ENCODE measurements at regions not wholly inside any gene's neighbourhood (a gene's known extent, or its start where the extent isn't known, plus 50 kb on each side); places are given as distances from the start of the nearest gene placed in this dataset.

DNA sequence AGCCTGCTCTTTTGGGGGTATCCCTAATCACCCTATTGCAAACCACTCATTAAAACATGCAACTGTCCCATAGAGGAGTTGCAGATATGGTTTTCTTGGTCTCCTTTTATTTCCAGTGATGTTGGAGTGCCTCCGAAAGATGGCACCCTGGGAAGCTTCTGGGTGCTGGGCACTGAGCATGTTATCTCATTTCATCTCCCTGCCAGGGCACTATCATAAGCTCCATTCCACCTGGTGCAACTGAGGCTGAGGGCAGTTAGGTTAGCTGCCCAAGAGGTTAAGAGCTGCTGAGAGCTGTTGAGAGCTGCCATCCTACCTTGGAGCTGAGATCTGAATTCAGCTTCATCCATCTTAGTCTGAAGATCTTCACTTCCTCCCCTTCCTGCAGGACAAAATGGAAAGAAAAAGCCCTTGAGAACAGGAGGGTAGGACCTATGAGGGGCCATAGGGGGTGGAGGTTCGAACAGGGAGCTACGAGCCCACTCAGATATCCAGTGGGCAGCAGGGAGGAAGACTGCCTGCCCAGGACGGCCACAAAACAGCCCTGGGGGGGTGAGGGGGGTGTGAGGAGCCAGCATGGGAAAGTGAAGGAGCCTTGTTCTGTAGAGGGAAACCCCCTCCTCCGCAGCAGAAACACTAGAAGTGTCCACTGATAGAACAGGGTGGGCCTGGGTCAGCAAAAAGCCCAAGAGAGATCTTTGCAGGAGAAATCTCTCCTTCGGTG, 202.5 kb downstream of the ZFP36L2 start:
- Mint-ChIP-seq H3K27me3 (ENCODE audit: low read depth) (no peaks in the 10 kb centered on the region), H3K4me1 (ENCODE audit: low read depth) (peaks cover 4% of the 10 kb centered on the region), H3K4me3 (no peak overlapping the region), H3K9me3 (peaks cover 8% of the 10 kb centered on the region), H3K36me3 (ENCODE audit: low read depth) (peaks cover 3% of the 10 kb centered on the region), H3K27ac (no peak overlapping the region)

DNA sequence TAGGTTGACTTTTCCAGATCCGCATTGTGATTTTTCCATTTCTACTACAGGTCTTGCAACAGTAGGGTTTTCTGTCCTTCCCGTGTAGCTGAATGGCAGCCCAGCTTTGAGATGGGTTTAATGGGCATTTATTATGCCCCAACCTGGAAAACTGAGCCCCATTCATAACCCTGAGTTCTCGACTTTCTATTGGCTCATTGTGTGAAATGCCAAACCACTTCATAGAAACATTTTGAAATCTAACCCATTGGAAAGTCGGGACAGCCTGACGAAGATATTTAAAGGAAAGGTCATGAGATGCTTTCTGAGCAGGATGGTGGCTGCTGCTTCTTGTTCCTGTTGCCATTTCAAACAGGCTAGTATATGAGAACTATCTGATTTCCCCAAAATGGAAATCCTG, 203.5 kb downstream of the ZFP36L2 start:
- Mint-ChIP-seq H3K4me3 (no peak overlapping the region), H3K27me3 (ENCODE audit: low read depth) (no peaks in the 10 kb centered on the region), H3K36me3 (ENCODE audit: low read depth) (peaks cover 3% of the 10 kb centered on the region), H3K9me3 (peaks cover 8% of the 10 kb centered on the region), H3K27ac (no peak overlapping the region), H3K4me1 (ENCODE audit: low read depth) (peaks cover 4% of the 10 kb centered on the region)

DNA sequence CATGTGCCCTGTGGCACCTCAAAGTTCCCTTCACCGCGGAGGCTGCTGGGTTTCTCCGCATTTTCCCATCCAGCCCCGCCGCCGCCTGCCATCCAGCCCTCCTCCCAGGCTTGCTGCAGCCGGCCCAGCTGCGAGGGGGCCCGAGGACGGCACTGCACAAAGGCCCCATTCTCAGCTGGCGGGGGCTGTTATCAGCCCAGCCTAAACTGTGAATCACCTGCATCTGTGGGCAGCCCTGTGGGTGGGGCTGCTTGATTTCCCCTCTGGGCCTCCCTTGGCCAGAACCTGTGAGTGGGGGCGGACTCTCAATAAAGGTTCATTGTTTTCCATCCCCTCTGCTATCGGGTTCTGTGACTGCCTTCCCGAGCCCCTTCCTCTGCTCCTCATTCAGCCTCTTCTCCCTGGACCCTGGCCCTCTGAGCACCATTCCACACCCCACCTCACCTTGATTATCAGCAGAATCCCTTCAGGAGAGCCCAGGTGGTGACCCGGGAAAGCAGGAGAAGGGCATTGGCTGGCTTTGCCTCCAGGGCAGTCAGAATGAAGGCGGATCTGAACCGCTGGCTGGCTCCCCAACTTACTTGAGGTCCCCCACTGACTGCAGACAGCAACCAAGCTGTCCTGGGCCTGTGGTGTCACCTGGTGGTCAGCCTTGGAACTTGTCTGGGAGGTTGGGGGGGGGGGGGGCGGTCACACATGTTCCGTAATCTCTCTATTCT, 204.5 kb downstream of the ZFP36L2 start:
- H3K27me3 Mint-ChIP-seq (ENCODE audit: low read depth): no peaks in the 10 kb centered on the region
- no peak overlapping the region for H3K4me3 Mint-ChIP-seq
- H3K27ac Mint-ChIP-seq: no peak overlapping the region
- H3K4me1 Mint-ChIP-seq (ENCODE audit: low read depth): peaks cover 4% of the 10 kb centered on the region
- peaks cover 3% of the 10 kb centered on the region for H3K36me3 Mint-ChIP-seq (ENCODE audit: low read depth)
- peaks cover 8% of the 10 kb centered on the region for H3K9me3 Mint-ChIP-seq

DNA sequence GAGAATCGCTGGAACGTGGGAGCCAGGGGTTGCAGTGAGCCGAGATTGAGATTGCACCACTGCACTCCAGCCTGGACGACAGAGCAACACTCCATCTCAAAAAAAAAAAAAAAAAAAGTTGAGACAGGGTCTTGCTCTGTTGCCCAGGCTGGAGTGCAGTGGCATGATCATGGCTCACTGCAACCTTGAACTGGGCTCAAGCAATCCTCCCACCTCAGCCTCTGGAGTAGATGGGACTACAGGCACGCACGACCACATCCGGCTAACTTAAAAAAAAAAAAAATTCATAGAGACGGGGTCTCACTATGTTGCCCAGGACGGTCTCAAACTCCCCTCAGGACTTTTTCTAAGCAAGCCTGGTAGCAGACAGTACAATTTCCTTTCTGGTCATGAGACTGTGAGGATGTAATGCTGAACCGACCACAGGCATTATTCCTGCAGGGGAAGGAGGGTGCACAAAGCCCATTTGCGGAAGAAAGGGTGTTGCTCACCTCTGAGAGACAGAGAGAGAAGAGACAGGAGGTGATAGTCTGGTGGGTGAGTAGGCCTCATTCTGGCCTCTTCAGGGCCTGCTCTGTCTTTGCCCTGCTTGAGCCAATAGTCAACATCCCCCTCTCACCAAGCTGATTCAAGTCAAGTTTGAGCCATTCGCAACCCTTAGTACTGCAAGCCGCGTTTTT, 205.3 kb downstream of the ZFP36L2 start:
- Mint-ChIP-seq H3K27me3 (ENCODE audit: low read depth) (no peaks in the 10 kb centered on the region), H3K4me3 (no peak overlapping the region), H3K27ac (no peak overlapping the region), H3K9me3 (peaks cover 8% of the 10 kb centered on the region), H3K4me1 (ENCODE audit: low read depth) (peaks cover 4% of the 10 kb centered on the region), H3K36me3 (ENCODE audit: low read depth) (peaks cover 3% of the 10 kb centered on the region)

DNA sequence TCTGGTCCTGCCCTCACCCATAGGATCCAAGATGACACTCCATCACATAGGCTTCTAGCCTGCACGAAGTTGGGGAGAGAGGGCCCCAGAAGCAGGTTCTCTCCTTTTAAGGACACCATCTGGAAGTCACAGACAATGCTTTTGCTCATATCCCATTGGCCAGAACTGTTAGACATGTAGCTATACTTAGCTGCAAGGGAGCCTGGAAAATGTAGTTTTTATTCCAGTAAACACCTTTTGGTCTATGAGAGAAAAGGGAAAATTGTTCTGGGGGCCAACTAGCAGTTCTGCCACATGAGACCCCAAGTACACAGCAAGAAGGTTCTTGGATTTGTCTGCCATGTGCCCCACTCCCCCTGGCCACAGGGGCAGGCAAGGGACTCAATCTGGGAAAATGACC, 206.1 kb downstream of the ZFP36L2 start:
- H3K27me3 Mint-ChIP-seq (ENCODE audit: low read depth): peaks cover 2% of the 10 kb centered on the region
- peaks cover 8% of the 10 kb centered on the region for H3K9me3 Mint-ChIP-seq
- peaks cover 3% of the 10 kb centered on the region for H3K36me3 Mint-ChIP-seq (ENCODE audit: low read depth)
- H3K4me3 Mint-ChIP-seq: no peak overlapping the region
- H3K4me1 Mint-ChIP-seq (ENCODE audit: low read depth): peaks cover 4% of the 10 kb centered on the region
- no peak overlapping the region for H3K27ac Mint-ChIP-seq

DNA sequence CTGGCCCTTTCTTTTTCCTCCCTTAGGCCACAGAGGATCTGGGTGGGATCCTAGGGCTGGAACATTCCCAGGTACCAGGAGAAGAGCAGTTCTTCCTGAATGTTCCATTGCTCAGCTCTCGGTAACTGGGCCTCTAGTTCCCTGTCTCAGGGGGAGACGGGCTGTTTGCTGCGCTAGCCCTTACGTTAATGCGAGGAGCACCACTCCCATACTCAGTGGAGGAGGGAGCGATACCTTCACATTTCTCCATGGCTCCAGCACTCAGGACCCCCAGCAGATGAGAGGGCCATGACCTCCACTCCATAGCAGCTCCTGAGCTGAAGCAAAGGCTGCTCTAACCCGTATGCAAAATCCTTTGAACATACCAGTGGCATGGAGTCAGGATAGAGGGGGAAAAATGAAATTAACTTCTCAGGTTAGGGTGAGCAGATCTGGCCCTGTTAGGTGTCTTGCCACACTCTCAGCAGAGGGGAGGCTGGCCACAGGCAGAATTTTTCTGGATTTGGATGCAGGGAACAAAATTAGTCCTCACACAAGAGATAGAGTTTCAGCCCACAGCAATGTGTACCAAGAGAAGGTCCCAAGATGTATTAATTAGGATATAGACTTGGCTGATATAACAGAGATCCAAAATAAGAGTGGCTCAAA, 206.7 kb downstream of the ZFP36L2 start:
- peaks cover 3% of the 10 kb centered on the region for H3K36me3 Mint-ChIP-seq (ENCODE audit: low read depth)
- H3K27me3 Mint-ChIP-seq (ENCODE audit: low read depth): peaks cover 8% of the 10 kb centered on the region
- no peak overlapping the region for H3K4me3 Mint-ChIP-seq
- H3K9me3 Mint-ChIP-seq: peaks cover 8% of the 10 kb centered on the region
- H3K27ac Mint-ChIP-seq: no peak overlapping the region
- peaks cover 1% of the 10 kb centered on the region for H3K4me1 Mint-ChIP-seq (ENCODE audit: low read depth)

DNA sequence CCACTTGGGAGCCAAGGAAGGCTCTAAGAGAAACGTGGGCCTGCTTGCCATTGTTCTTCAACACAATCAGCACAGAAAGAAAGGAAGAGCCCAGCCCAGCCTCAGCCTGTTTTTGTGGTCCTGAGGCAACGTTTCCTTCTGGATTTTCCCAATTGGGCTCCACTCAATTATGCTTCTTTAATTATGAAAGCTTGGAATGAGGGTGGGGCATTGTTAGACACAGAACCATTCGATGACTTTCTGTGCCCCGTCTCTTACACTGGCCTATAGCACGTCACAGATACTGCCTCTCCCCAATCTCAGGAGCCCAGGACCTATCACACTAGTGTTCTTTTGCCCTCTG, 207.4 kb downstream of the ZFP36L2 start:
- Mint-ChIP-seq H3K27me3 (ENCODE audit: low read depth) (peaks cover 15% of the 10 kb centered on the region), H3K4me3 (no peak overlapping the region), H3K36me3 (ENCODE audit: low read depth) (peaks cover 3% of the 10 kb centered on the region), H3K27ac (no peak overlapping the region), H3K4me1 (ENCODE audit: low read depth) (no peaks in the 10 kb centered on the region), H3K9me3 (peaks cover 8% of the 10 kb centered on the region)

DNA sequence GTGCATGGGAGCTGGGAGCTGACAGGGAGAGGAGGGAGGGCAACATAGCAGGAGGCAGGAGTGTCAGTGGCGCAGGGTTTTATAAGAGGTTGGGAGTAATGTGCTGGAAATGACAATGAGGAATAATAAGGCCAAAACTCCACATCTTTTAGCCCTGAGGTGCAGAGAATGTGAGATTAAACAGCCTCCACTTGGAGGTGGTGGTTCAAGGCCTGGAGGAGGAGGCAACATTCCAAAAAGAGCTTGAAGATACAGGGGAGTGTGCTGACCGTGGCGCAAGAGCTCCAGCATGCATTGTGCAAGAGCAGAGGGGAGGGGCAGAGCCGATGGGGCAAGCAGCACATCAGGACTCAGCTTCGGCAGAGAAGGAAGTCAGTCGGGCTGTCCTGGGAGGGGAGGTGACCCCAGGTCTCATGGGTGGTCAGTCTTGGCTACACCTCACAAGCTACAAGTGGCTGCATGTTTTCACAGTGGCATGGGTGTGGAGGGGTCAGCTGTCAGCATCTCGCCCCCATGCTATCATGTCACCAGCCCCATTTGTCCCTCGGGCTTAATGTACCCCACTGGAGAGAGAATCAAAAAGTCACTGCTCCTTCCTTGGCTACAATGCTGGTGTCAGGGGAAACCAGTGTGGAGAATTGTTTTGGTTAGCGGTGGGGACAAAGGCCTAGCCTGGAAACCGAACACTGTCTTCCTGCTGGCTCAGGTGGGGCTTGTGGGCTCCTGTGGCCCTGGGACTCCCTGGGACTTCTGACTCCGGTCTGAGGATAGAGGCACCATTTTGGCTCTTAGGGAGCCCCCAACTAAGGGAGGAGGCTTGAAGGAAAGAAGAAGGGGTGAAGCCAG, 208.0 kb downstream of the ZFP36L2 start:
- peaks cover 15% of the 10 kb centered on the region for H3K27me3 Mint-ChIP-seq (ENCODE audit: low read depth)
- H3K27ac Mint-ChIP-seq: no peak overlapping the region
- no peaks in the 10 kb centered on the region for H3K4me1 Mint-ChIP-seq (ENCODE audit: low read depth)
- H3K9me3 Mint-ChIP-seq: peaks cover 8% of the 10 kb centered on the region
- H3K4me3 Mint-ChIP-seq: no peak overlapping the region
- peaks cover 3% of the 10 kb centered on the region for H3K36me3 Mint-ChIP-seq (ENCODE audit: low read depth)

DNA sequence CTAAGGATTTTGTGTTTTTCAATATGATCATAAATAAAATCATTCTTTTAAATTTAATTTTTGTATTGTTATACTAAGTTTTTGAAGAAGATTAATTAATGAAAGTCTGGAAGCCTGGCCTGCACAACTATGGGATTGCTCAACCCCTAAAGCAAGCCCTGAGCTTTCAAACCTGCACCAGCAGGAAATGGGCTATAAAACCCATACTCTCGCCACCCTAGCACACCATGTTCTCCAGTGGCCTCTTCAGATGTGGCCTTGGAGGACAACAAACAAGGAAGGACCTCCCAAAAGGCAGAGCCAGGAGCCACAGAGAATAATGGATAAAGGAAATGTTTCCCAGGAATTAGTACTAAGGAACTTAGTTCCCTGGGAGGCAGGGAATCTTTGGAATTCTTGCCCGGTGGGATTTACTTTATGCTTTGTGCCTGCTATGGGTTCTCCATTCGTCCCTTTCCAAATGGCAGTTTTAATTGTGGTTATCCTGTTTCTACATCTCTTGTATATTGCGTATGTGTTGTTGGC, 212.5 kb downstream of the ZFP36L2 start:
- Mint-ChIP-seq H3K27ac (no peak overlapping the region), H3K4me1 (ENCODE audit: low read depth) (peaks cover 8% of the 10 kb centered on the region), H3K27me3 (ENCODE audit: low read depth) (peaks cover 15% of the 10 kb centered on the region), H3K36me3 (ENCODE audit: low read depth) (no peaks in the 10 kb centered on the region), H3K9me3 (no peaks in the 10 kb centered on the region), H3K4me3 (no peak overlapping the region)

DNA sequence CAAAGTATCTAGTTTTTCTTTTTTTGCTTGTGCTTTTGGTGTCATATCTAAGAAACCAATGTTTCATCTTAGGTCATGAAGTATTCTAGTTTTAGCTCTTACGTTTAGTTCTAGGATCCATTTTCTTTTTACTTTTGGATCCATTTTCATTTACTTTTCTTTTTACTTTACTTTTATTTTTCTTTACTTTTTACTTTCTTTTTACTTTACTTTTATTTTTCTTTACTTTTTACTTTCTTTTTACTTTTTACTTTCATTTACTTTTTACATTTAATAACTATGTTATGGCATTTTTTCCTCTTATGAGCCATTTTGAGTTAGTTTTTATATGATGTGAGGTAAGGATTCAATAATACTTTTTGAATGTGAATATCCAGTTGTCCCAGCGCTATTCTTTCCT, 213.4 kb downstream of the ZFP36L2 start:
- peaks cover 8% of the 10 kb centered on the region for H3K4me1 Mint-ChIP-seq (ENCODE audit: low read depth)

DNA sequence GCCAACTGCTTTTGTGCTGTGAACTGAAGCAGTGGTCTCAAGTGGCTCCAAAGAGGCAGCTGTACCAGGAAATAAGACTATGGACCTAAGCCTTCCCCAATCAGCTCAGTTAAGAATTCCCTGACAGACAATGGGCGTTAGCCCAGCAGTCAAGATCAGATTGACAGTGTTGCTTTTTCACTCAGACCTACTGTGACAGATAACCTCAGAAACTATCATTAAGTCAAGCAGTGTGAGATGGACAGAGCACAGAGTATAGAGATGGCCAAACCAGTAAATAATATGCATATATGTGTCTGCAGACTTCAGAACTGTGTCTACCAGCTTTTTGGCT, 215.3 kb downstream of the ZFP36L2 start:
- Mint-ChIP-seq H3K4me1 (ENCODE audit: low read depth) (peaks cover 8% of the 10 kb centered on the region), H3K9me3 (no peaks in the 10 kb centered on the region), H3K4me3 (no peak overlapping the region), H3K27ac (no peak overlapping the region), H3K36me3 (ENCODE audit: low read depth) (no peaks in the 10 kb centered on the region), H3K27me3 (ENCODE audit: low read depth) (peaks cover 15% of the 10 kb centered on the region)

More for the DNA sequence above, 213.4 kb downstream of the ZFP36L2 start:
- Mint-ChIP-seq H3K27ac (no peak overlapping the region), H3K9me3 (no peaks in the 10 kb centered on the region), H3K36me3 (ENCODE audit: low read depth) (no peaks in the 10 kb centered on the region), H3K4me3 (no peak overlapping the region), H3K27me3 (ENCODE audit: low read depth) (peaks cover 15% of the 10 kb centered on the region)

DNA sequence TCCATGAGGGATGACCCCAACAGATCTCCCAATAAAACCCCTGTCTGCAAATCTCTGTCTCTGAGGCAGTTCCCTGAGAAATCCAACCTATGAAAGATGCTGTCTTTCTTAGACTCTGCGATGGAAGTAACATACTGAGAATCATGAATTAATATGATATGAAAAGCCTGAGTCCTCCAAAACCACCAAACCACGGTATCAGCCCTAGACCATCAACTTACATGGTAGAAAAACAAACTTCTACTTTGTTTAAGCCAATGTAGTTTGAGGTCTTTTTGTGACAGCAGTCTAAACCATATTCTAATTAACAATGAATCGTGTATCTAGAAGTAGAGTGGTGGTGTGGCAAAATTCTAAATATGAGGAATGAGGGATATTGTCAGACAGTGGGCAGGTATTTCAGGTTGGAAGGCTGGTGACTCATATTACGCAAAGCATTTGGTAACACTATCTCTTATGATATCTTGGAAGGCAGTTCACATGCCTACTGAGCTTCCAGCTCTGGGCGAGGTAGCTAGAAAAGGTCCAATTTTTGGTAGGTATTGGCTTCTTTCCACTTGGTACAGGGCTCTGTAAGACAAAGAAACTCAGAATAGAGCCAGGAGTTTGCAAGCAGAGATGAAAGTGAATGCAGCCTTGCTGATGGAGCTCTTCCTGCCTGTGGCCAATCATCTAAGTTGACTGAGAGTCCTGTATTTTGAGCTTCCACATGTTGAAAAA, 215.8 kb downstream of the ZFP36L2 start:
- Mint-ChIP-seq H3K27me3 (ENCODE audit: low read depth) (peaks cover 15% of the 10 kb centered on the region), H3K9me3 (no peaks in the 10 kb centered on the region), H3K4me1 (ENCODE audit: low read depth) (peaks cover 8% of the 10 kb centered on the region), H3K27ac (no peak overlapping the region), H3K36me3 (ENCODE audit: low read depth) (no peaks in the 10 kb centered on the region), H3K4me3 (no peak overlapping the region)

DNA sequence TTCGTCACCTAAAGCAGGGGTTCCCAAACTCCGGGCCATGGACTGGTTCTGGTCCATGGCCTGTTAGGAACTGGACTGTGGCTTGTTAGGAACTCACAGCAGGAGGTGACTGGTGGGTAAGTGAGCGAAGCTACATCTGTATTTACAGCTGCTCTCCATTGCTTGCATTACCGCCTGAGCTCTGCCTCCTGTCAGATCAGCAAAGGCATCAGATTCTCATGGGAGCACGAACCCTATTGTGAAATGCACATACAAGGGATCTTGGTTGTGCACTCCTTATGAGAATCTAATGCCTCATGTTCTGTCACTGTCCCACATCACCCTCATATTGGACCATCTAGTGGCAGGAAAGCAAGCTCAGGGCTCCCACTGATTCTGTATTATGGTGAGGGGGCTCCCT, 217.0 kb downstream of the ZFP36L2 start:
- no peak overlapping the region for H3K4me3 Mint-ChIP-seq
- H3K27me3 Mint-ChIP-seq (ENCODE audit: low read depth): peaks cover 10% of the 10 kb centered on the region
- no peak overlapping the region for H3K27ac Mint-ChIP-seq
- H3K36me3 Mint-ChIP-seq (ENCODE audit: low read depth): no peaks in the 10 kb centered on the region
- H3K4me1 Mint-ChIP-seq (ENCODE audit: low read depth): peaks cover 8% of the 10 kb centered on the region
- H3K9me3 Mint-ChIP-seq: no peaks in the 10 kb centered on the region

Data from T-helper 1 cell treated with Interleukin-12 subunit alpha and Interleukin-12 subunit beta and Interleukin-4 antibody, amounts not matched to agents 30 μg/mL and 1 μg/mL, for 36 hours (primary cell).